Kidney epithelial cell (primary cell): ENCODE measurements at regions not wholly inside any gene's neighbourhood (a gene's known extent, or its start where the extent isn't known, plus 50 kb on each side); places are given as distances from the start of the nearest gene placed in this dataset.

Experiments
- DNase-seq: peaks from one replicate; pipeline ENCODE4 v3.0.0-alpha.2; 2010; ENCODE audit warnings: low read depth
- H3K27me3 ChIP-seq: 2 replicates; pipeline ENCODE4 v1.6.0; 2011; ENCODE audit warnings: low read length; ENCODE audit not compliant: control insufficient read depth, insufficient read depth
- H3K36me3 ChIP-seq: 2 replicates; pipeline ENCODE4 v1.5.1; 2011; ENCODE audit warnings: low read length; ENCODE audit not compliant: control insufficient read depth, insufficient read depth
- H3K4me3 ChIP-seq: 2 replicates; pipeline ENCODE4 v1.5.1; 2011; ENCODE audit warnings: low read depth, mild to moderate bottlenecking, control low read depth, low read length
- TF ChIP-seq, protein P1 (sequence below): IDR thresholded peaks from 2 replicates; pipeline ENCODE4 v1.5.1; 2011; ENCODE audit warnings: mild to moderate bottlenecking, moderate library complexity, low read length, control low read depth, inconsistent platforms; ENCODE audit not compliant: insufficient read depth, poor library complexity, severe bottlenecking

DNA sequence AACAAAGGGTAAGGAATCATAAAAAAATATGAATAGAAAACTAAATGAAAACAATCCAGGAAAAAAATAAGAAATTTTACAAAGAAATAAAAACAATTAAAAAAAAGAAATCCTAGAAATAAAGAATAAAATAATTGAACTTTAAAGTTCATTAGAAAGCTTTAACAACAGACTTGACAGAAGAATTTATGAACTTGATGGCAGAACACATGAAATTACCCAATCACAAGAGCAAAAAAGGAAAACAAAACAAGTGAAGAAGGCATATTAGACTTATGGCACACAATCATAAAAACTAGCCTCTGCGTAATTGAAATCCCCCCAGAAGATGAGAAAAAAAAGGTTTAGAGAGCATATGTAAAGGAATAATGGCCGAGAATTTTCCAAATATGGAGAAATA, 802.5 kb upstream of the B3GALT2 start:
- H3K27me3 ChIP-seq: no peaks in the 10 kb centered on the region
- no peaks in the 10 kb centered on the region for H3K36me3 ChIP-seq
- TF ChIP-seq, protein P1, sequence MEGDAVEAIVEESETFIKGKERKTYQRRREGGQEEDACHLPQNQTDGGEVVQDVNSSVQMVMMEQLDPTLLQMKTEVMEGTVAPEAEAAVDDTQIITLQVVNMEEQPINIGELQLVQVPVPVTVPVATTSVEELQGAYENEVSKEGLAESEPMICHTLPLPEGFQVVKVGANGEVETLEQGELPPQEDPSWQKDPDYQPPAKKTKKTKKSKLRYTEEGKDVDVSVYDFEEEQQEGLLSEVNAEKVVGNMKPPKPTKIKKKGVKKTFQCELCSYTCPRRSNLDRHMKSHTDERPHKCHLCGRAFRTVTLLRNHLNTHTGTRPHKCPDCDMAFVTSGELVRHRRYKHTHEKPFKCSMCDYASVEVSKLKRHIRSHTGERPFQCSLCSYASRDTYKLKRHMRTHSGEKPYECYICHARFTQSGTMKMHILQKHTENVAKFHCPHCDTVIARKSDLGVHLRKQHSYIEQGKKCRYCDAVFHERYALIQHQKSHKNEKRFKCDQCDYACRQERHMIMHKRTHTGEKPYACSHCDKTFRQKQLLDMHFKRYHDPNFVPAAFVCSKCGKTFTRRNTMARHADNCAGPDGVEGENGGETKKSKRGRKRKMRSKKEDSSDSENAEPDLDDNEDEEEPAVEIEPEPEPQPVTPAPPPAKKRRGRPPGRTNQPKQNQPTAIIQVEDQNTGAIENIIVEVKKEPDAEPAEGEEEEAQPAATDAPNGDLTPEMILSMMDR: no peak
- no peak overlapping the region for H3K4me3 ChIP-seq
- no peak for DNase-seq

DNA sequence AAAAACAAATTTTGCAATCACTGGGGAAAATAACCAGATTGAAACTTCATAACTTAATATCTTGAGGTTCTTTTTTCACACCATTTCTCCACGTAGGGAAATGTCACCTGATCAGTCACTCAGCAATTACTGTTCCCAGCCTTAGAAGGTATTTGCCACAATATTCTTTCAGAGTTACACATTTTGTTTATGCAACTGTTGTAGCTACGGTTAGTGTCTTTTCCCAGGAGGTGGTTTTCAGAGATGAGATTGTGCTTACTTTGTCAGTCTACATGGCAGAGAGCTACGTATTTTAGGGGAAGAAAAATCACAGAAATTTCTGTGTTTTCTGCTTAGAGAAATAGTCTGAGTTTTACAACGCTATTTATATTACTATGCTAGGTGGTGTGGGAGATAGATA, 792.8 kb upstream of the B3GALT2 start:
- TF ChIP-seq, protein P1: no peak

DNA sequence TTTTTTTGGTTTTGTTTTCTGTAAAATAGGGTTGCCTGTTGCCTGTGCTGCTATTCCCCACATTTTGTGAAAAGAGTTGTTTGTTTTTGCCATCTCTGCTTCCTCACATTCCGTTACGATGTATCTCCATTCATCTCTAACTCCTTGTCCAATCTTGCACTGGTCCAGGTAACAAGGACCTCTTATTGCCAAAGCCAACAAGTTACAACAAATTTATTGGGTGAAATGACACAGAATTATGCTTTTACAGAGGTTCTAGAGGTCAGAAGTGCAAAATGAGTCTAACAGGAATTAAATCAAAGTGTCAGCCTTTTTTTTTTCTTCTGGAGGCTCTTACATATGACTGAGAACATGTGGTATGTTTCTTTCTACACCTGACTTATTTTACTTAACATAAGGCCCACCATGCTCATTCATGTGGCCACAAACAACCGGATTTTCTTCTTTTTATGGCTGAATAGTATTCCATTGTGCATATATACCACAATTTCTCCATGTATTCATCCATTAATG, 787.9 kb upstream of the B3GALT2 start:
- H3K27me3 ChIP-seq: no peaks in the 10 kb centered on the region
- TF ChIP-seq, protein P1: no peak
- H3K4me3 ChIP-seq: no peak overlapping the region
- no peak for DNase-seq
- no peaks in the 10 kb centered on the region for H3K36me3 ChIP-seq

More for the DNA sequence above, 792.8 kb upstream of the B3GALT2 start:
- Histone ChIP-seq H3K27me3 (no peaks in the 10 kb centered on the region), H3K36me3 (no peaks in the 10 kb centered on the region), H3K4me3 (no peak overlapping the region)
- DNase-seq: no peak

DNA sequence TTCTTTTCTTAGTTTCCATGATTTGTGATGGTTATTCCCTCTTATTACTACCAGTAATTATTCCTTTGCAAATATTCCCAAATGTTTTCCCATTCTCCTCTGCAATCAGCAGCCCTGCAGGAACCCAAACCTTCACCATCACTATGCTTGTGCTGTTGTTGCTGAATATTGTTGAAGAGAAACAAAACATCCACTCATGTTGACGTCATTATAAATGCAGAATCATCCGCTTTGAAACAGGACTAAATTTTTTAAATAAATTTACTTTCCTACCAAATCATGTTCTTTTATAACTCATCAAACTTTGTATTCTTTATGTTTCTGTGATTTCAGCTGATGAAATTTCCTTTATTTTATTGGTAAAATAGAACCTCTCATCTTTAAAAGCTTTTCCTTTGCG, 787.0 kb upstream of the B3GALT2 start:
- TF ChIP-seq, protein P1: no peak
- DNase-seq: no peak
- Histone ChIP-seq H3K27me3 (no peaks in the 10 kb centered on the region), H3K36me3 (no peaks in the 10 kb centered on the region), H3K4me3 (no peak overlapping the region)

DNA sequence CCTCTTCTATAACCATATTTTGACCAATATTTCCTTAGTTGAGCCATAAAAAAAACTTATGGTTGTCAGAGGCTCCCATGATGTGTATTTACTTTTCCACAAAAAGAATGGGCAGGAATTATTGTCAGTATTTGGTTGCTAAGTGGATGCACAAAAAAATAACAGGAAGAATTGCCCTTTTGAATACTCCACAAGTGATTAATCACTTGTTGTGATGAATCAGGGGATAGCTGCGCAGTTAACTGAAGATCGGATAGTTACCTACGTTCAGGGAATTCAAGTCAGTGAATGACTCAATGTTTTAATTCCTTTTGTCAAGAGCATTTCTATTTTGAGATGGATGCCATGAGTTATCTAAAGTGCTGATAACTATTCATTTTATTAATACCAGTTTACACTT, 785.2 kb upstream of the B3GALT2 start:
- DNase-seq: peak; percentile 26
- TF ChIP-seq, protein P1: no peak

DNA sequence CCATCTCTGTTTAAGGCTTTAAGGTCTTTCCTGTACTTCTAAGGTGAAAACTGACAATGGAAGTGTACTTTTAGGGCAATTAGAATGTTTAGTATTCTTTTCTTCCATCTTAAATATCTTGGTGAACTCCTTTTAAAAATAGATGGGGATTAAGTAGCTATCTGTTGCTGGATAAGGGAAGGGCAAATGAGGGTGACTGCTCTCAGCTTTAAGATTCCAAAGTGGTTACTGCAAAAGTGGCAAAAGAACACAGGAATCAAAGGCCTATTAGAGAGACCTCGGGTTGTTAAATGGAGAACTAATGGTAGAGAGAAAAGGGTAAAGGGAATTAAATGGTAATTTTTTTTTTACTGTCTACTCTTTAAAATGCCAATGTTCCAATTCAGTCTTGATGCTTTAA, 774.1 kb upstream of the B3GALT2 start:
- H3K4me3 ChIP-seq: no peak overlapping the region
- no peaks in the 10 kb centered on the region for H3K36me3 ChIP-seq
- TF ChIP-seq, protein P1: no peak
- no peaks in the 10 kb centered on the region for H3K27me3 ChIP-seq
- no peak for DNase-seq

More for the DNA sequence above, 785.2 kb upstream of the B3GALT2 start:
- Histone ChIP-seq H3K27me3 (no peaks in the 10 kb centered on the region), H3K36me3 (no peaks in the 10 kb centered on the region), H3K4me3 (no peak overlapping the region)
